Epithelial cell of prostate (primary cell): ENCODE measurements at regions not wholly inside any gene's neighbourhood (a gene's known extent, or its start where the extent isn't known, plus 50 kb on each side); places are given as distances from the start of the nearest gene placed in this dataset.

ENCODE experiments used
- DNase-seq: peaks from one replicate; pipeline ENCODE4 v3.0.0-alpha.2; 2011; ENCODE audit warnings: low read depth, low spot score
- H3K27ac ChIP-seq: fragments of 450-650 bp; 2 replicates; pipeline ENCODE4 v1.5.1; 2017; ENCODE audit warnings: mild to moderate bottlenecking

DNA sequence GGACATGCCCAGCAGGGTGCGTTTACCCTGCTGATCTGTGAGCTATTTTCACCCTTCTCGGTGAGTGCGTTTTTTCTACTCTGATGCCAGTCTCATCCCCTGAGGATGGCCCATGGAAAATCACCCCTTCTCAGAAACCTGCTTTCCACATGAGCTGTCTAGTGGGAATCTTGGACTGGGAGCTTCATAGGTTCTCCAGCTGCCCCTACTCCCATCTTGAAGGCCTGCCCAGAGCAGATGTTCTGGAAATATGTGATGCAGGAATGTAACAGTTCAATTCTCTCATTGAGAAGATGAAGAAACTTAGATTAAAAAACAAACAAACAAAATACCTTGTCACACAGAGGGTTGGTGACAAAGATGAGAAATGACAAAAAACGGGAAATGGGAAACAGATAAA is 146.9 kb upstream of the RAB11FIP2 start:
- no peak for DNase-seq
- H3K27ac ChIP-seq: no peak overlapping the region

DNA sequence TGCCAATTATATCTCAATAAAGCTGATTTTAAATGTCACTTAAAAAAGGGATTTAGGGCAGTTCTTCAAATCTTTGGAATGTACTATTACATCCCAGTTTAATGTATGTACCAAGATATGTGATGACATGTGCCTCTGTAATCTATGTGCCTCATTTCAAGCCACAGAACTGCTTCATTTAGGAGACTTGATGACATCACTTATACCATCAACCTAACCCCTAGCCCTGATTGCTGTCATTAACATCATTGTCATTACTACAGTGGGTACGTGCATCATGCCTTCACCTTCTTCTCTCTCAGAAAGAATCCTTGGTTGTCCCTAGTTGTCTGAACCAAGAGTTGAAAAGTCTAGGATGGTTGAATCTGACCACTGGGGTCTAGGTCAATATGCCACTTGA is 134.3 kb upstream of the RAB11FIP2 start:
- H3K27ac ChIP-seq: no peak overlapping the region
- DNase-seq: no peak

DNA sequence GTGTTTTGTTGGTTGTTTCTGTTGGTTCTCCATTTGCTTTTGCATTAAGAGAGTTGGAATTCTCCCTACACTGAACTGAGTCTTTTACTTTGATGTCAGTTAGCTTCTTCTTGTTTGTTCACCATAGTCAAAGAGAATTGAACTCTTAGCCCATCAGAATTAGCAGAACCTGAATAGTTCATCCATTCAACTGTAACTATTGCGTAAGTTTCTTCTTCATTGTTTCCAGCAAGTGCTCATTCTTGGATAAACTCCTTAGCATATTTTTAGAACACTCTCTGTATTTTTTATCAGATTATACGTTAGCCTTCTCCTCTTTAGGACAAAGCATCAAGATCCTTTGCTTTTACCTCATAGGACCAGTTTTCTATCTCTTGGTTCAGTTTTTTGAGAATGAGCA is 128.4 kb upstream of the RAB11FIP2 start:
- no peak for DNase-seq
- H3K27ac ChIP-seq: no peak overlapping the region

DNA sequence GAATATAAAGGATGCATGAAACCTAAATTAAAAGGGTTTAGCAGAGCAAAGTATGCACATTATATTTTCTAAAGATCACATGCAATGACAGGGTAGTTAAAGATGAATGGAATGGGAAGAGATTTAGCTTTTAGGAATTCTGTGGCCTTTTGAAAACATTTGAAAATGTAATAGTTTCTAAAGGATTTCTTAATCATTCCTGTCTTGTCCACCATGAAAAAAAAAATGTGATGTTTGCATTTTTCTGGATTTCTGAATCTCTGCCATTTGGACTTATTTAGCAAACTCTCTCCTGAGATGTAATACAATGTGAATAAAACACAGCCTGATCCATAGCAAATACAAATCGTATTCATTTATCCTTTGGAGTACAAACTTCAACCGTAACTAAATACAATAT is 126.6 kb upstream of the RAB11FIP2 start:
- no peak overlapping the region for H3K27ac ChIP-seq
- DNase-seq: no peak

DNA sequence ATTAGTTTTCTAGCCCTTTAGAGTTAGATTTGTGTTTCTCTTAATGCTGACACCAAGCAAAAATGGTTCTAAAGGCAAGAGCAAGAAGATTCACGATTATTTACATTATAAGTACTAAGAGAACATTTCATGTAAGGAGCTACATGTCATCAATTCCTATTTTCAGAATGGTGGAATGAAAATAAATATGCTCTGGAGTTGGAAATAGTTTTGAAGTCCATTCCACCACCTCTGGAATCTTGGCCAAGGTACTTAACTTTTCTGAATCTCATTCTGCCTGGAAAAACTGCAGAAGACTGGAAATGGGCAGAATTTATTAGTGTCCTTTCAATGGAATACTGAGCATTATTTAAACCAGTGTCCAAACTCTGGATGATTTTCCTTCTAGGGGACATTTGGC is 125.1 kb upstream of the RAB11FIP2 start:
- no peak overlapping the region for H3K27ac ChIP-seq
- DNase-seq: no peak

DNA sequence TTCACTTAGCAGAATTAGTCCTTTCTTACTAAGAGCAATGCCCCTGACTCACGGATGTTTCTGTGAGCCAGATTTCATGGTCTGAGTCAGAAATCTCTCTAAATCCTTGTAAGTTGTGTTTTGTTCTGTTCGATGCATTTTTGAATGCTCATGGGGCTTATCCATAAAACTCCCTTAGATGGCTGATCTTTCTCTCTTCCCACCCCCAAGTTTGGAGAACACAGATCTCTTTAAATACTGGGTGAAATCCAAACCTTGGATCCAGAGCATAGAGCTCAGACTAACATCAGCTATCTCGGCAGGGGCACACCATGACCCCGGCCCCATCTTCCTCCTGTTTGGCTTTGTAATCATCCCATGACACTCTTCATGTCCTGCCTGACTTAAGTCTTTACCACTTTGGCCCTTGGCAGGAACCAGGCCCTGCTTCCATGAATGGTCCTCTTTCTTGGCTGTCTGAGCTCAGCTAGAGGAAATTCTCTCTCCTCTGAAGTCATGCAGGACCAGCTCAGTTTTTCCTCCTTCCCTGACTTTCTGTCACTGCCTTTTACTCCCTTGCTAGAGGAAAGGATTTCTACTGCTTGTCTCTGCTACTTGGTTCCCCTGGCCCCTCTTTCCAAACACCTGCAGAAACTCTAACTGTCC is 120.4 kb upstream of the RAB11FIP2 start:
- no peak for DNase-seq
- no peak overlapping the region for H3K27ac ChIP-seq

DNA sequence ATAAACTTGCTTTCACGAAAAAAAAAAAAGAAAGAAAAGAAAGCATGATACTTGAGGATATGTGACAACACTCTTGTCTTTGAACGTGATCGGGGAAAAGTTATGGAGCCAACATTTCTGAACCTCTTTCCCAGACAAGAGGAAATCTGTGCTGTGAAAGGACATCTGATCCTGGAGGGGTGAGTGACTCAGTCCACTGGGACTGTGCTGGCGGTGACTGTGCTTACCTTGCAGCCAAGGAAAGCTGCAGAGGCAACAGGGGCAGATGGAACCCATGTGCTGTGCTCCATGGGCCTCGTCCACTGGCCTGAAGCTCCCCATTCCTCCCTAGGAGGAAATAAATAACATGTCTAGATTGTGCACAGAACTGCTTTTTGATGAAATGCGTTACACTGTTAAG is 116.5 kb upstream of the RAB11FIP2 start:
- H3K27ac ChIP-seq: no peak overlapping the region
- no peak for DNase-seq

DNA sequence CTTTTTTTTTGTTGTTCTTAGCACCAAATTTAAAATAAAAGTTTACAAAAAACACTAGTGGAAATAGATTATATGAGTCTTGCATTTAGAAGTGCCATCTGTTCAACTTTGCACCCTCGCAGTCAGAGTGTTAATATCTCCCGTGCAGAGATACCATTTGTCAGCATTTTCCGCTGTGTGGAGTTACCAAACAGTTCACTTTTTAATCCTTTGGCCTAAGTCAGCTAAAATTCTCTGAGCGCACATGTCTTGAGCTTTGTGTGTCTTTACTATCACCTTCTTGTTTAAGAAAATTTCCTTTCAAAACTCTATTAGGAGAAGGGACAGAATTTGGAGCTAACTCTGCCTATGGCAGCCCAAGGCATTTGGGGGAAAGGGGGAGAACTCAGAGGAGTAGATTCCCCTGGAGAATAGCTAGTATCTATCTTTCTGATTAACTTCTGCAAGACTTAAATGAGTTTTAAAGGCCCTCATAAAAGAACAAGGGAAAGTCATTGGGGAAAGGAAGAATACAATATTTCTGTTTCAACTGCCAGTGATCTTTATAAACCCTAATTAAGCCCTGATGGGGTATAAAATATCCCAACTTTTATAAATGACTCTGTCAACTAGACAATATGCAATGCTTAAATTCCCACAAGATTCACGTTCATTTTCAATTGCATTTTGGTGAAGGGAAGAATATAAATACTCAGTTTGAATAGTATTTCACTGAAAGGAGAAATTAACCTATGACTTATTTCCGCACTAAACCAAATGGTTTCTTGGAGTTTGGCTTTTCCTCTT is 114.9 kb upstream of the RAB11FIP2 start:
- H3K27ac ChIP-seq: no peak overlapping the region
- no peak for DNase-seq

DNA sequence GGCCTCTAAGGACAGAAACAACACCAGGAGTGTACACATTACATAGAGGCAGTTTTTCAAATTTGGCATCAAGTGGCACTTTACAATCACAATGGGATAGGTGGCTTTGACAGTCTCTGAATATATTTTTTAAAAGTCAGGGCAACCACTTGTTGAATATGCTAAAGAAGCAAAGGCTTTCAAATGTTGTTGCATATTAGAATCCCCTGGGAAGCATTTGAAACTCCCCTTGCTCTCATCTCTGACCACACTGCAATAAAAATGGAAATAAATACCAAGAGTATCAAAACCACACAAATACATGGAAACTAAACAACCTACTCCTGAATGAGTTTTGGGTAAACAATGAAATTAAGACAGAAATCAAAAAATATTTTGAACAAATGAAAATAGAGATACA is 106.5 kb upstream of the RAB11FIP2 start:
- DNase-seq: no peak
- H3K27ac ChIP-seq: no peak overlapping the region

DNA sequence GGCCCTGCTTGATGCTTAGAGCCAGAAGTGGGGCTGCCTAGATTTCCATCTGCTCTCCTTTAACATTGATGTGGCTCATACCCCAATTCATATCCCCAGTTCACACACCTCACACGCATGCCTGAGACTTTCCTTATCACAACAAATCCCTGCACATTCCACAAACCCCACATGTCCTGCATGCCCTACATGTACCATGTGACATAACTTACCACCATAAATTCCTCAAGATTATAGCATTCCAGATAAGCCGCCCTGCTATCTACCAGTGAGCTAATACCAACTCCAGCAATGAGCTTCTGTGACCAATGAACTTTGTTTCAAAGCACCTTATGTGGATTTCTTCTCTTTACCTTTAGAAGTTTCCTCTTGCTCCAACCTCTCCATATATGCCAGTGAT is 104.7 kb upstream of the RAB11FIP2 start:
- no peak overlapping the region for H3K27ac ChIP-seq
- DNase-seq: no peak

DNA sequence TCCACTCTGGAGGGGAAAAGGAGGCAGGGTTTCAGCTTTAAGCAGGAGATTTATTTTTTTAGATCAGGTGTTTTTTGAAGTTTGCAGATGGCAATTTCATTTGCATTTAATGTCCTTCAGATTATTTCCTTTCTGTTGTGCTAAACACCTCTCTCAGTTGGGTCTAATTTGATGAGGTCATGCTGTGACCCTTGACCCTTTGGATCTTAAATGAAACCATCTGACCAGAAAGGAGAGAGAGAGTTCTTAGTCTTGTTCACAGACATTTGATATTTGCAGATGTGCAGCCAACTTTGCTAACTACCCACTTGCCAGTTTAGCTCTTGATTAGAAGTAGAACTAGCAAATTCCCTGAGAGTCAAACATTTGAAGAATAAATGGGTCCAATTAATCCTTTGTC is 101.5 kb upstream of the RAB11FIP2 start:
- no peak overlapping the region for H3K27ac ChIP-seq

DNA sequence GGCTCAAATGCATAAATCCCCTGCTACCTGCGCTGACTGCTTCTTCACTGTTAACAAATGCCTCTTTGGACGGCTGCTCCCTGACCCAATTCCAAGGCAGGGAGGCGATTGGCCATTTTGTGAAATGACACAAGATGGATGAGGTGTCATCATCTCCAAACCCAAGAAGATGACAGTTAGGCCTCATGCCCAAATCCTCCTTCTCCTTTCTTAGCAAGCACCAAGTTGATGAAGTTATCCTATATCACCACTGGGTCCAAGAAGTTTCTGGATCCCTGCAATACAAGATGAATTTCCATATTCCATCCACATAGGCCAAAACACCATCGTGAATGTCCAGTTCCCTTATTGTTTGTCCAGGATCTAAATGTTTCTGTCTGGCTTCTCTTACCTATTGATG is 98.5 kb upstream of the RAB11FIP2 start:
- DNase-seq: no peak
- H3K27ac ChIP-seq: no peak overlapping the region

More for the DNA sequence above, 101.5 kb upstream of the RAB11FIP2 start:
- DNase-seq: no peak

DNA sequence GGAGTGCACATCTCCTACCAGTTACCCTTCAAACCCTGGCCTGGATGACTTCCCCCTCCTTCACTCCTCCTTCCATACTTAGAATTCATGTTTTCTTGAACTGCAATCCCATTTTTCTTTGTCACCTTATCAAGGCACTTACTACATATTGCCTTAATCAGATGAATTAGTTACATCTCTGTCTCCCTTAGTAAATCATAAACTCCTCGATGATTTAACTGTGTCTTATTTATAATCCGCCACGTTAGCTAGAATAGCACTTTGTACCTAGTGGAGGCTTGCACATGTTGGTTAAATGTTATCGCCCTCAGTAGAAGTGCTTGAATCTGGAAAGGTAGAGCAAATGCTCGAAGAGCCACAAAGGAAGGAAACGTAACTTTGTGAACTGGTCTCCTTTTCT is 94.7 kb upstream of the RAB11FIP2 start:
- H3K27ac ChIP-seq: no peak overlapping the region
- no peak for DNase-seq

DNA sequence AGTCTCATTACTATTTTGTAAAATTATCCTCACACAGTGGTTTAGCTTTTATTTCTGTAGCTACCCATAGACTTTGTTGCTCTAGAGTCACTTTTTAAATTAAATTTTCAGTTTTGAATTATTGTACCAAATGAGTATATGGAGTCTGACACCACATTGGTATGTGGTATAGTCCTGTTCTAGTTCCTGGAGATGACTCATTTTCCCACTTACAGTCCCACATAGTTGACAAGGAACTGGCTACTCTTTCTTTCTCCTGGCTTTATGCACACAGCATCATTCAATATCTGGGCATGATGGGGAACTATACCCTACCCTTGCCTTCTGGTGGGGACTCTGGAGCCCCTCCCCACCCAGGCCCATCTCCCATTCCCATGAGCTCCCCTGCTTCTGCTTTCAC is 92.6 kb upstream of the RAB11FIP2 start:
- peak; percentile 2 for DNase-seq
- no peak overlapping the region for H3K27ac ChIP-seq

DNA sequence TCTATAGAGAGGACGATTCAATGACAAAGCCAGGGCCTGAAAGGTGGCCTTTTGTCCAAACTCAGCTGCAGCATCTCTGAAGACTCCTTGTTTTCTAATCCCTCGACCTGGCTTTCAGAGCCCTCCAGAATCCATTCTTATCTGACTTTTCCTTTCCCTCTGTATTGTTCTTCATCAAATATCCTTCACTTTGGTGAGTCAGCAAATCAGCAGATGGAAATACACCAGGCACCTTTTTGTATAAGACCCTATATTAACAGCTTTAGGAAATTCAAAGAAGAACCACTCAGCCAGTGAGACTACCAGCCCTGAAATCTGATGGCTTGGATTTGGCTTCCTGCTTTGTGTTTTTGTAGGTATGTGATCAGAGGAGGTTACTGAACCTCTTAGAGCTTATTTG is 81.9 kb upstream of the RAB11FIP2 start:
- no peak for DNase-seq
- no peak overlapping the region for H3K27ac ChIP-seq

DNA sequence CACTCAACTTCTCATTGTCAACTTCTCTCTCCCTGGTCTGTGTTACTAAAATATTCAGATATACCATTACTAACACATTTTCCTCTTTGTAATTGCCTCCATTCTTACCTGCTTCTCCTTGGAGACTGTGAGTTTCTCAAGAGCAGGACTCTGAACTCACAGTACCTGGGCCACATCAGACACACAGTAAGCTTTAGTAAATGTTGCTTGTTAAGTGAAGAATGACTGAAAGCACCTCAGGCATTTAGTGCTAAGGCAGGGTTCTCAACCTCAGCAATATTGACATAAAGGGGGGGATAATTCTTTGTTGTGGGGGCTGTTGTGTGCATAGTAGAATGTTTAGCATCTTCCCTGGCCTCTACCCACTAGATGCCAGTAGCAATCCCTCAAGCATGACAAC is 72.0 kb upstream of the RAB11FIP2 start:
- no peak for DNase-seq
- no peak overlapping the region for H3K27ac ChIP-seq

DNA sequence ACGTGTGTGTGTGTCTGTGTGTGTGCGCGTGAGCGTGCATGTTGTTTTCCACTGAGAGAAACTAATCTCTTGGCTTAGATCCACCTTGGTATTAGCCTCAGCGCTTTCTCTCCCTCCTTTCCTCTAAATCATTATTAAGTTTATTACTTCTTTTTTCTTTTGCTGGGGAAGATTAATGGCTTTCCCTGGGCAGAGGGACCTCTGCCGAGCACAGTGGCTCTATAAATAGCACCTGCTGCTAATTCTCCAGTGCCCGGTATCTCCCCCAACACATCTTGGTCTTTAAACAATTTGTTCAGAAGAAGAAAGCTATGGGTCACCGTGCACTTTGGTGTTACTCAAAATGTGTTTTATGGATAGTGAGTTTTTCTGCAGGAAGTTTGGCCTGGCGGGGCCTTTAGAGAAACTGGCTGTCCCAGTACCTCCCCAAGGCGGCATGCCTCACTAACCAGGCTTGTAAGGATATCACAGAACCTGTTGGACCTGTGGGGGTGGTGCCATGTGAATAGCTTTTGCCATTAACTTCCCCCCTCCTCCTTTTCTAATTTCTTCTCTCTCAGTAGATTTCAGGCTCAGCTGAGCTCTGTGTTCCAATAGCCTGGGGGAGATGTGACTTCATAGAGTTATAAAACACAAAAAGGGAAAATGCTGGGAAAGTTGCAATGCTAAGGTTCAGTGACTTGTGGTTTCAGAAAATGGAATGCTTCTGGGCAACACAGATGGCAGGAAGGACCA is 70.1 kb upstream of the RAB11FIP2 start:
- no peak for DNase-seq
- H3K27ac ChIP-seq: no peak overlapping the region

DNA sequence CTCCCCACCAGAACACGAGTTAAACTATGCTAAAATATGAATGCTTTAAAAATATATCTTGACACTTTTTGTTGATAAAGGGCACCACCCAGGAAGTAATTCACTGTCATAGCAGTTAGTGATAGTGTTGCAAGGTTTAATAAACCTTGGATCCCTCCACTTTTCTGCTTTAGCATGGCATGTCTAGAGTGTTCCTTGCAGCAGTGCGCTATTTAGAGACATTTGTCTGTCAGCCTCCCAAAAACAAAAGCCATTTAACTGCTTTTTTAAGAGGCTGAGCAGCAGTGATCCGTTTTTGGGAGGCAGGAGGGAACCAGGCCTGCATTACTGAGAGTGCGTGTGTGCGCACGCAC is 69.6 kb upstream of the RAB11FIP2 start:
- H3K27ac ChIP-seq: no peak overlapping the region
- DNase-seq: no peak

DNA sequence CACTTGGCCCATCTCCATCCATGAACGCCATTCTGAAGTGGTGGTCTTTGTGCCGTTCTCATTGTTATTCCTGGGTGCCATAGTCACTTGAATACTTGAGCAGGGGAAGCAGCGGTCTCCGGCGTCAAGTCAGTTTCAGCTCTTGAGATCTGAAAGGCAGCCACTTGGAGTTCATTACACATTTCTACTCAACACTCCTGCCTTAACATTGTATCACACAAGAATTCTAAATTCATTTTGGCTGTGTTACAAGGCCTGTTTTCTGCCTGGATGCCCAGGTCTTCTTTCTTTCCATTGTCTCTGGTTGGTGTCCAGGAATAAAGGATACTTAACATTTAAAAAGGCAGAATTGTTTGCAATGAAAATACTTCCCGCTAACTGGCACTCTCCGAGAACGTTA is 69.0 kb upstream of the RAB11FIP2 start:
- DNase-seq: no peak
- H3K27ac ChIP-seq: no peak overlapping the region

DNA sequence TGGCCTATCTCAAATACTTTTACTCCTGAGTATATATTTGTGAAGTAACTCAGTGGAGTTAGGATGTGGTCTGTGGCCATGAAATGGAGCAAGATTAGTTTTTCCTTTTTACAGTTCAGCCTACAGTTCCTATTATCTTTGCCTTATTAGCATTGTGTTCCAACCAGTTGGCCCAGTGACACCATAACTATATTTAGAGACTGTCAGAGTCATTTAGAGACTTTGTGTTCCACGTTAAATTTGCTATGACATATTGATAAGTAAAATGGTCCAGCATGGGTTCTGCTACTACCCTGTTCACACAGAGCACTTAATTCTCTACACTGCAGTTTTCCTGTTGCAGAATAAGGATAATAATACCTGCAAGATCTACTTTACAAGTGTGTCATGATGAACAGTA is 68.3 kb upstream of the RAB11FIP2 start:
- no peak for DNase-seq
- H3K27ac ChIP-seq: no peak overlapping the region

DNA sequence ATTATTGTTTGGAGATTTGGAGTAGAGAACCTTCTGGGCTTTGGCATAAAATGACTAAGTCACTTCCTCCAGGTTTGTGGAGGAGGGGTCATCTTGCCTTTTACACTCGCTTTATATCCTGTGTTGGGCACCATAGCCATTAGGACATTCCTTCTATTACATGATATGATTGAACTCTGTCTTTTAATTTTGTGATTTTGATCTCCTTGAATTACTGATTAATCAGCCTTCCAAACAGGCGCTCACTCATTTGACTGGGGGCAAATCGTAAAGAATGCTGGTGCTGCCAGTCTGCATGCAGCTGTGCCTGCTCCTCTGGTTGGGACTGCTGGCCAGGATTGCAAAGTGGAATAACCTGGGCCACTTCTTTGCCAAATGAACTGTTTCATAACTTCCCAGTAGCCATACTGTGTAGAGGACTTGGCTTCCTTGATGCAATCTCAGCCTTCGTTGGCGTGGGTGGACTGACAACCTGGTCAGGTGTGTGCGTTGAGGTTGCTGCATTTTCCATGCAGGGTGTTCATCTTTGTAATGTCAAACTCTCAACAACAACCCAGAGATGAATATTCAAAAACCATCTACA is 65.9 kb upstream of the RAB11FIP2 start:
- DNase-seq: no peak

More for the DNA sequence above, 65.9 kb upstream of the RAB11FIP2 start:
- H3K27ac ChIP-seq: no peak overlapping the region
